Peyer's patch (tissue), 4 donors: ENCODE measurements at regions not wholly inside any gene's neighbourhood (a gene's known extent, or its start where the extent isn't known, plus 50 kb on each side); places are given as distances from the start of the nearest gene placed in this dataset.

Source experiments
- POLR2A ChIP-seq, 2 donors: fragments of 450-650 bp; IDR thresholded peaks; one replicate each; pipeline ENCODE4 v1.5.1; 2017; ENCODE audit warnings: antibody characterized with exemption in 2 of 2, mild to moderate bottlenecking in 2 of 2, moderate library complexity in 2 of 2
- TF ChIP-seq, protein P1 (sequence below), 6 experiments: fragments of 450-650 bp in 4 of 6; fragments of 200-600 bp in 2 of 6; sonication (generic) in 1 of 6; IDR thresholded peaks; one replicate each; pipeline ENCODE4 v1.5.1; 2017 to 2019; ENCODE audit warnings: antibody characterized with exemption in 6 of 6, mild to moderate bottlenecking in 3 of 6, moderate library complexity in 1 of 6

DNA sequence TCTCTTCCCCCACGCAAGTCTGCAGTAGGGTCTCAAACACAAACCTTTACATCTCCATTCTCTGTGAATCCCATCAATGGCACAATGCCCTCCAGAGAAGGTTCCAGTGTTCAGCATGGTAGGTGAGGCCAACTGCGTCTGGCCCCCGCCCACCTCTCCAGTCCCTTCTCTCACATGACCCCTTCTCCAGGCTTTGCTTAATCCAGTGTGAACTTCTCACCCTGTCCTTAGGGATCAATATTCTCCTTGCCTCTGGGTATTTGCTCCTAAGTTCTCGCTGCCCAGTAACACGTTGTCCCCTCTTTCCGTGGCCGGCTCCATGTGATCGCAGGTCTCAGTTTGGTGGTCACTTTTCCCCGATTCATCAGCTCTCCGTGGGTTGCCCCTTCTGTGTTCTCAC lies 225.1 kb upstream of the PMEPA1 start:
- TF ChIP-seq POLR2A (IDR thresholded peaks at IDR 0.05): no peak
- TF ChIP-seq, protein P1, sequence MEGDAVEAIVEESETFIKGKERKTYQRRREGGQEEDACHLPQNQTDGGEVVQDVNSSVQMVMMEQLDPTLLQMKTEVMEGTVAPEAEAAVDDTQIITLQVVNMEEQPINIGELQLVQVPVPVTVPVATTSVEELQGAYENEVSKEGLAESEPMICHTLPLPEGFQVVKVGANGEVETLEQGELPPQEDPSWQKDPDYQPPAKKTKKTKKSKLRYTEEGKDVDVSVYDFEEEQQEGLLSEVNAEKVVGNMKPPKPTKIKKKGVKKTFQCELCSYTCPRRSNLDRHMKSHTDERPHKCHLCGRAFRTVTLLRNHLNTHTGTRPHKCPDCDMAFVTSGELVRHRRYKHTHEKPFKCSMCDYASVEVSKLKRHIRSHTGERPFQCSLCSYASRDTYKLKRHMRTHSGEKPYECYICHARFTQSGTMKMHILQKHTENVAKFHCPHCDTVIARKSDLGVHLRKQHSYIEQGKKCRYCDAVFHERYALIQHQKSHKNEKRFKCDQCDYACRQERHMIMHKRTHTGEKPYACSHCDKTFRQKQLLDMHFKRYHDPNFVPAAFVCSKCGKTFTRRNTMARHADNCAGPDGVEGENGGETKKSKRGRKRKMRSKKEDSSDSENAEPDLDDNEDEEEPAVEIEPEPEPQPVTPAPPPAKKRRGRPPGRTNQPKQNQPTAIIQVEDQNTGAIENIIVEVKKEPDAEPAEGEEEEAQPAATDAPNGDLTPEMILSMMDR (IDR thresholded peaks at IDR 0.05): no peak
